GM21381 (cell line): ENCODE measurements at regions not wholly inside any gene's neighbourhood (a gene's known extent, or its start where the extent isn't known, plus 50 kb on each side); places are given as distances from the start of the nearest gene placed in this dataset.

ENCODE experiments used
- ATAC-seq: cut with Tn5 transposase; IDR thresholded peaks from one replicate; pipeline ENCODE4 v1.9.1; 2021; ENCODE audit warnings: mild to moderate bottlenecking, moderate library complexity; ENCODE audit not compliant: unreplicated experiment

DNA sequence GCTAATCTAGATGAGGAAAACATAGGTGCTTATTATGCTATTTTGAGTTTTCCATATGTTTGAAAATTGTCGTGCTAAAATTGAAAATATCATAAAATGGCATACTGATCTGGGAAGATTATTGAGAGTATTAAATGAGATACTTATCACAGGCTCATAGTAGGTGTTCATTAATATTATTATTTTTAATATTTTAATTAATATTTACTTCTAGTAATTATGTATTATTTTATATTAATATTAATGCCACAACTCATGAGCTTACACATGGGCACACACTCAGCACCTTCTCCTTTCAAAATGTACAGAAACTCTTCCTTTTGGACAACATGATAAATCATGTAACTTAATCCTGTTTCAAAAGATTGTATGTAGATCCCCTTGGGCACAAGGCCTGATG is 223.6 kb downstream of the RAB28 start:
- ATAC-seq, result no peak

DNA sequence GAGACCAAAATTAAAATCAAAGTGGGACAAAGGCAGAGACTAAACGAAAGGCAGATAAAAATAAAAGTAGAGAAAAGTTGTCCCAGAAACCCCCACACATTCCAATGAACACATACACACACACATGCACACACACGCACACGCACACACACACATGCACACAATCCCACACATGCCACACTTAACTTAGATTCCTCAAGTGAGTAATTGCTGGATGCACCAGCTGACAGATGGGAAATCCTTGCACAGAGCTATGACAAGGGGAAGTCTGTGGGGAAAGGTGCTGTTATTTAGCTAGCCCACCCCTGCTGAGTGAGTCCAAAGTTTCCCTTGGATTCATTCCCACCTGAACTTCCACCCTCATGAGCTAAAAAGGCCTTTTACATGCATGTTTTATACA is 233.9 kb downstream of the RAB28 start:
- ATAC-seq, result no peak

DNA sequence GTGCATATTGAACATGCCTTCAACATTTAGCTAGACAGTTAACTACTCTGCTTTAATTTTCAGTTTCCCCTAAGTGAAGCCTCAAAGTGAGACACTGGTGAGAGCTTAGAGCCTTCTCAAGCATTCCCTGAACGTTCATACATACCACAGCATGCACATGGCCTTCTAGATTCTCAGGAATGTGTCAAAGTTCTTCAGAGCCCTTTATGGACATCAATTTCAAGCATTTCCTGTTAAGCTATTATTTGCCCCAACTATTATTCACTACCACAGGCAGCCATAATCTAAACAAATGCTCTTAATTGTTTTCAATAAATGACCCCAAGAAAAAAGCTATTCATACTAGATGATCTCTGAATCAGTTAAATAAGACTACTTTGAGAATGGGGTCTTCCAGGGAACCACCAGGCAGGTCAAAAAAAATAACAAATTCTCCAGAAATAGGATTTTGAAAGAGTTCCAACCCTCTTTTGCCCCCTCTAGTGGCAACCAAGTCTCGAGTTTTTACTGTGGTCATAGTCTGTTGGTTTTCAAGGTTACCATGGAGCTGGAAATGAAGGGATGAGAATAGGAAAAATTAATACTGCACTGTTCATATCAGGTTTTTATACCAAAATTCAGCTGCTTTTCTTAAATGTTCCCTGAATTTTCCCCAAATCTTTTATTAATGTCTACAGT is 235.4 kb downstream of the RAB28 start:
- ATAC-seq, result no peak

DNA sequence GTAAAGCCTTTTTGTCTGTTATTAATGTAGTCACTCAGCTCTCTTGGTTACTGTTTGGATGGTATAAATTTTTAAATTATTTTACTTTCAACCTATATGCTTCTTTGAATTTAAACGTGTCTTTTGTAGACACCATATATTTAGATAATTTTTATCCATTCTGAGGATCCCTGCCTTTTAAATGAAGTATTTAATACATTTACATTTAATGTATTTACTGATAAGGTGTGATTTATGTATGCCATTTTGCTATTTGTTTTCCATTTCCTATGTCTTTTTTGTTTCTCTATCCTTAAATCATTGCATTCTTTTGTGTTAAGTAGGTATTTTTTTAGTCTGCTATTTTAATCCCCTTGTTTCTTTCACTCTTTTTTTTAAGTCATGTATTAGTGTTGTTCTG is 238.0 kb downstream of the RAB28 start:
- ATAC-seq, result no peak

DNA sequence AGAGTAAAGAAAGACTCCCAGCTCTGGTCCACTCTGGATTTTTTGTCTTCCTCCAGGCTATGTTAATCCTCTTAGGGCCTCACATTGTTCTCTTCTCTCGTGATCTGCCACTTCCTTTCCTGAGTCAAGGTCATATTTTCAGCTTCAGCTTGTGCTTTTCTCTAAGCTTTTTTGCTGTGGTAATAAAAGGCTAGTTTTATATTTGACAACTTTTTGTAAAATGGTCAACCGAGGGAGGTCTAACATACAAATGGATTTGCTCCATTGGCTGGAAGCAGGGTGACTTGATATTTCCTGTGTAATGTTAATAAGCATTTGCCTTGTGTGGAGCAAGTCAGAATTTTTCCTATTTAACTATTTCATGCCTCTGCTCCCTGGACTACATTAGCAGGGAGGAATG is 239.7 kb downstream of the RAB28 start:
- no peak for ATAC-seq

DNA sequence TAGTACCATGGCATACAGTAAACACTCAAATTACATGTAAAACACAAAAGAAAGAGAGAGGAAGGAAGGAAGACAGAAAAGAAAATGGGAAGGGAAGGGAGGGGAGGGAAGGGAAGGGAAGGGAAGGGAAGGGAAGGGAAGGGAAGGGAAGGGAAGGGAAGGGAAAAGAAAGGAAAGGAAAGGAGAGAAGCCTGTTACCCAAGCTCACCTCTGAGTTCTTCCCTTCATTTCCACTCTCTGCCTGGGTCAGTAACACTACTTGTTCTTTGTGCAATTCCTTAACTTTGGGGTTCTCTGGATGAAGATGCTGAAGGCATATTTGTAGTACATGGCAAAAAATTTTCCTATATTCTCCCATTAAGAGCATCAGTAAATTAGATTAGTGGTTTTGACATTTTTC is 241.0 kb downstream of the RAB28 start:
- ATAC-seq, result no peak

DNA sequence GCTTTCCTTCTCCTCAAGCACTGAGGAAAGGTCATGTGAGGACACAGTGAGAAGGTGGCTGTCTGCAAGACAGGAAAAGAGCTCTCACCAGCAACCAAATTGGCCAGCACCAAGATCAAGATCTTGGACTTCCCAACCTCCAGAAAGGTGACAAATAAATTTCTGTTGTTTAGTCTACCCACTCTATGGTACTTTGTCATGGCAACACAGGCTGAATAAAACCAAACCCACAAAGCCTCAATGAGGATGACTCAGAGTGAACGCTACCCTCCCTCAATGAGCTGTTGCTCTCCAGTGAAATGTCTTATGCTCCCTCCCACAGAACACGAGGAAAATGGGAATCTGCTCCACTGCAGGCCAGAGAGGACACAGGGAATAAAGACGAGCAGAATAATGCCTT is 244.1 kb downstream of the RAB28 start:
- no peak for ATAC-seq

DNA sequence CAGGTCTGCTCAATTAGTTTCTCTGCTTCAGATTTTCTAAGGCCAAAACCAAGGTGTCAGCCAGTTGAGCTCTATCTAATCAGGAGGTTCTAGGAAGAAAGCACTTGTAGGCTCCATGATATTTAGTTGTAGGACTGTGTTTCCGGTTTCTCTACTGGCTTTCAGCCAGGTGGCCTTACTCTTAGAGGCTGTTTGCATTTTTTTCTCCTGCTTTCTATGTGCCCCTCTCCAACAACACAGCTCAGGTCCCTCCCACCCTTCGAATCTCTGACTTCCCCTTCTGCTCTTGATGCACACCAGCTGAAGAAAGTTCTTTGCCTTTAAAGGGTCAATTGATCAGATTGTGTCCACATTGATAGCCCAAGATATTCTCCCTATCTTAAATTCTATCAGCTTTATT is 245.2 kb downstream of the RAB28 start:
- no peak for ATAC-seq

DNA sequence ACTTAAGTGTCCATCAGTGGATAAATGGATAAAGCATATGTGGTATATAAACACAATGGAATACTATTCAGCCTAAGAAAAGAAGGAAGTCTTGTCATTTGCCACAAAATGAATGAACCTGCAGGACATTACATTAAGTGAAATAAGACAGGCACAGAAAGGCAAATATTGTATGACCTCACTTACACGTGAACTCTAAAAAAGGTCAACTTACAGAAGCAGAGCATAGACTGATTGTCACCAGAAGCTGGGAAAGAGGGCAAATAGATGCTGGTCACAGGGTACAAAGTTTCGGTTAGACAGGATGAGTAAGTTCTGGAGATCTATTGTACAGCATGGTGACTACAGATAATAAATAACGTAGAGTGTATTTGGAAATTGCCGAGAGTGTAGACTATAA is 247.7 kb downstream of the RAB28 start:
- no peak for ATAC-seq

DNA sequence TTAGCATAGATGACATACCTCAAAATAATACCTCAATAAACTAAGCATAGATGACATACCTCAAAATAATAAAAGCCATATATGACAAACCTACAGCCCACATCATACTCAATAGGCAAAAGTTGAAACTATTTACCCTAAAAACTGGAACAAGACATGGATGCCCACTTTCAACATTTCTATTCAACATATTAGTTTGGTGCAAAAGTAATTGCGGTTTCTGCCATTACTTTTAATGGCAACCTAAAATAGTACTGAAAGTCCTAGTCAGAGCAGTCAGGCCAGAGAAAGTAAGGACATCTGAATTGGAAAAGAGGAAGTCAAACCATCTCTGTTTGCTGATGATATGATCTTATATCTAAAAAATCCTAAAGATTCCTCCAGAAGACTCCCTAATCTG is 250.4 kb downstream of the RAB28 start:
- ATAC-seq, result no peak

DNA sequence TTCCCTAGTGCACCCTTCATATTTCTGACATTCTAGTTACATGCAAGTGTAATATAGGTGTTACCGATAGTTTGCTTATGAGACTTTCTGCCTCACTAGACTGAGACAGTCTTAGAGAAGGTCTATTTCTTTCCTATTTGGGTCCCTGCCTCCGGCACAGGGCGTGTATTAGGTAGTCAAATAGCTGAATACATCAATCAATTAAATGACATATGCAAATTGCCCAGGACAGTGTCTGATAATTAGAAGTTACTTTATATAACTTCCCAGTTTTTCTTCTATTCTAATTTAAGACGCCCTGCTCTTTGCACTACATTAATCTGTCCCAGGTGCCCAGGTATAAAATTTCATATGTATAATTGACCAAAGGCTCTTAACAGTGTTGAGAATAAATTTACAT is 264.2 kb downstream of the RAB28 start:
- no peak for ATAC-seq

DNA sequence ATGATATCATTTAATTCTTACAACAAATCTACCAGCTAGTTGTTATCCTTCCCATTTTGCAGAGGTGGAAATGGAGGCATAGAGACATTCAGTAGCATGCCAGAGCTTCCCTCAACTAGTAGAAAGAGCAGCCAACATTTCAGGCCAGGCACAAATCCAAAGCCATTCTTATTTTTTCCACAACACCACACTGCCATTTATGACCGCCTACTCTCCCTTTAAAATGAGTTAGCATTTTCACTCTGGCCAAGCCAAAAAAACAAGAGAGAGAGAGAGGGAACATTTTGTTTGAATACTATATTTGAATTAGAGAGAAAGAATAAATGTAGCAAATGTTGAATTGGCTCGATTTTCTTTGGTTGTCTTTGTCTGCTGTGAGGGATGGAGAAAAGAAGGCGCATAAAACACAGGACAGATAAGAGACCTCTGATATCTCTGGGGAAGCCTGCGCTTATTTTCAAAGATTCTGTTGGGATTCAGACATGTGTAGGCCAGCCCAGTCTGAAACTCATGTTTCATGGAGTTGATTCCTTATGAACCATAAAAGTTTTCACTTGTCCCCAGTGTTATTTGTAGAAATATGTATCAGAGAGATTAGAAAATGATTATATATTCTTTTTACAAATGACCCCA is 265.7 kb downstream of the RAB28 start:
- ATAC-seq, result no peak

DNA sequence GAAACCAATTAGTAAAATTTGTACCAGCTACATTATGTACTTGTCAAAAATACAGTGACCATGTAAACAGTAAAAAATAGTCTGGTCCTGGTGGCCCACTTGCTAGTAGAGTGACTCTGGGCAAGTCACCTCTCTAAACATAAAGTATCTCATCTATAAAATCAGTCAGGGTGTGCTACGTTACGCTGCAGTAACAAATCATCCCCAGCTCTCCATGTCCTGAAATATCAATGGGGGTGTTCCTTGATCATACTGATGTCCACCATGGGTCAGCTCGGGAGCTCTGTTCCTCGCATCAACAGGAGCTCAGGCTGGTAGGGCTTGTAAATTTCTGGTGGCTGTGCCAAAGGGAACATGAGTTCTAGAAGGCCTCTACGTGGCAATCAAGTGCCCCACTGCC is 268.6 kb downstream of the RAB28 start:
- ATAC-seq, result no peak

DNA sequence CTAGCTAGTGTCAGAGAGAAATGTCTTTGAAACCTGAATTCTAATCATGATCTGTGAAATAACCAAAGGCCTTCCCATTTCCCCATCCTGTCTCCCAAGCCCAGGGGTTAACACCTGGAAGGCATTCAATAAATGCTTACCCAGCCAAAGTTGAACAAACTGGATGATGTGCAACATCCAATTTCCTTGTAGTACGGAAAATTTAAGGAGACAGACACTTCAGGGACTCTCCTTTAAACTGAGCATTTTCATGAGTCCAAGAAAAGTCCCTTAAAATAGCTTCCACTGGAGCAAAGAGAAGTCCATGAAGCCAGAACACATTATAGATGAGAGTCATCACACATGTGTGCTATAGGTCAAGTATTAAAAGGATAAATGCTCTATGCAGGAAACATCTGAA is 271.2 kb downstream of the RAB28 start:
- no peak for ATAC-seq

DNA sequence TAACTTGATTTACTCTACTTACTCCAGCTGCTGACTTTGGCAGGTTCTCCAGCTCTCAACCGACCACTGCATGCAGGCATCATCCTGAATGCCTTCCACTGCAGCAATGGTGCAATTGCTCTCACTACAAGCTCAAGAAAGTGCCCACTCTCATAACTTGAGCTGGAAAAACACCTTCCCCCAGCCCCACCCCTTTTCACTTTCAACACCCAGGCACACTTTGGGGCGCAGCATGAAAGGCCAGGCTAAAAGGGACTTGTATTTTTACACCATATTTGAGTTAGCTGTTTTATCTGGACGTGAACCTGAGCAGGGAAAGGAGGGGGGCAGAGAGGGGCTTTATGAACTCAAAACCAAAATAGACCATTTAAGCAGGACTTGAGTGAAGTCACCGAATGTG is 274.5 kb downstream of the RAB28 start:
- ATAC-seq, result no peak

DNA sequence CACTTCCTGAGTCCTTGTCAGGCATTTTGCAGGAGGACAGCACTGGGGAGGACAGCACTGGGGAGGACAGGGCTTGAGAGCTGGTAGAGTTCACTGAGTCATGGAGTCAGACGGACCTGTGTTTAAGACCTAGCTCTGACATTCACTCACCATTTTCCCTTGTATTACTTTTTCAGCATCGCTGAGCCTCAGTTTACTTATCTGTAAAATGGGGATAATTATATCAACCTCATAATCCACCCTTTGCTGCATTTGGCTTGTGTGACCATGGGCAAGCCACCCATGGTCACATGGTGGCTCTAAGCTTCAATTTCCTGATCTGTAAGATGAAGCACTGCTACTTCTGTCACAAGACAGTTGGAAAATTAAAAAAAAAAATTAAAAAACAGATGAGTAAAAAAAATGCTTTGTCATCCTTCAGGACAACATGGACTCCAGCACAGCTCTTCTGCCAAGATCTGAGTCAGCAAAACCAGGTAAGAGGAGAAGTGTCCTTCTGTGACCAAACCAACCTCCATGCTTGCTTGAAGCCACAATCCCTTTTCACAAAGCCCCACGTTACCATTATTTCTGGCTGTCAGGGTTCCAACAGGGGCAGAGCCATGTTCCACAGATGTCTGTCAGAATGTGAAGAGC is 275.5 kb downstream of the RAB28 start:
- ATAC-seq, result no peak

DNA sequence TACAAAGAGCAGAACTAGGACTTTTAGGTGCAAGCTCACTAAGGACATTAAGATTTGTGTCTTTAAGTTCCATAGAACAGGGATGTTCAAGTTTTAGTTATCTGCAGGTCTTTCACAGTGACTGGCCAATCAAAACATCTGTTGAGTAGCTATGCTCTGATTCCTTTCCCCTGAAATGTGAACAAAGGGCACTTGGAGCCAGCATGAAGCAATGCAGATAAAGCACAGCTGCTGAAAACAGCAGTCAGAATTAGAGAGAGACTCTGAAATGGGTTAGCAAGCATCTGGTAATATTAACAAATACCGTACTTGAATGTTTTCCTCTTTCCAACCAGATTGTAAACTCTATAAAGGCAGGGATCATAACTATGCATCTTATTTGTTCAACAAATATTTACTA is 276.9 kb downstream of the RAB28 start:
- no peak for ATAC-seq

DNA sequence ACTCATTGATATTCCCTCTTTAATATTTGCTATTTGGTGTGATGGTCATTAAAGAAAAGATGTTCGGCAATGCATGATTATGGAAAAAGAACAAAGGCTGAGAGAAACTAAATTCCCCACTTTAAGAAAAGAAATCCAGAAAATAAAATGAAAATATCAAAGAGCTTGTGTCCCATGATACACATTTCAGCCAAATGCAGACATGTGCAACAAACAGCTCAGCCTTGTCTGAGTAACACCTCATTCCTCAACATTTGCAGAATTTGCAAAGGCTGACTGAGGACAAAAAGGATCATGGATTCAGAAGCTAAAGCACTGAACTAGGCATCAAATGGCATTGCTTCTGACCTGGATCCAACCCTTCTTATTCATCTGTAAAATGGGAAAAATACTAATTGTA is 281.0 kb downstream of the RAB28 start:
- ATAC-seq, result no peak

DNA sequence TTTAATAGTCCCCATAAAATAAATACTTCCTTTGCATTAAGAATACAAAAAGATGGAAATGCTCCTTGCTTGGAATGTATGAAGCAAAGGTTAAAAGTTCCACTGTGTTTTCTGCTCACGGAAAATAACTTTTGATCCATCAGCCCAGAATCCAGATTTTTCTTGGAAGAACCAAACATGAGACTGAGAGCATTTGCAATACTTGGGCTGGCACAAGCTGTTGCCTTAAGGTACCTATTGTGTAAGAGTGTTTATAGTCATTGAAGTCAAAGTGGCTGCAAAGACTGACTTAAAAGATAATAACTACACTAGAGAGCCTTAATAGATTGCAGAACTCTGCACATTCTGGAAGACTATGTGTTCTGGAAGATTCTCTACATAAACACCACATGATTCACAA is 281.4 kb downstream of the RAB28 start:
- no peak for ATAC-seq

DNA sequence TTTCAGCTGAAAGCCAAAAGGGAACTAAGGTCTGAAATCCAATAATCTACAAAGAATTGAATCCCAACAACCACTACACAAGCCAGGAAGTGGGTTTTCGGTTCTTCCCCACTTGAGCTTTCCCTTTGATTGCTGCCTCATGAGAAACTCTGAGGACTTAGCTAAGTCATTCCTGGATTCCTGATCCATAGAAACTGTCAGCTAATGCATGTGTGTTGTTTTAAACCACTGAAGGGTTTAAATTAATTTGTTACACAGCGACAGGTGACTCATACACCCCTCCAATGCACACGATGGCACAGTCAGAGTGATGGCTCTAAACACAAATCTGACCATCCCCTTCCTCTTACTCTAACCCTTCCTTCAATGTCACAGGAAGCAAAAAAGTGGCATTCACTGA is 282.9 kb downstream of the RAB28 start:
- ATAC-seq, result no peak

DNA sequence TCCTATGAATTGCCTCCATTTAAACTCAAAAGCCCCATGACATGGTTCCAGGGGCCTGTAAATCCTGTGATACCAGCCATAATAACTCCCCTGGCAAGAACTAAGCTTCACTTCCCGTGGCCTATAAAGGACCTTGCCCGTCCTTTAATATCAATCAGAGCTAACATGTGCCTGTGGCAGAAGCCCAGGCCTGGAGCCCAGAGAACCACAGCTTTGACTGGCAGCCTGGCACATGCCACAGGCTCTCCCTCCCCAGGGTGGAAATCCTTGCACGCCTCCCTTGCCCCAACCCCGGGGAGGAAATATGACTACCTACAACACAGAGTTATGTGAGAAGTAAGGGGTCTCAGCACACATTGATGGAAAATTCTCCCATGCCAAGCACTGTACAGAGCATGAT is 287.4 kb downstream of the RAB28 start:
- no peak for ATAC-seq

DNA sequence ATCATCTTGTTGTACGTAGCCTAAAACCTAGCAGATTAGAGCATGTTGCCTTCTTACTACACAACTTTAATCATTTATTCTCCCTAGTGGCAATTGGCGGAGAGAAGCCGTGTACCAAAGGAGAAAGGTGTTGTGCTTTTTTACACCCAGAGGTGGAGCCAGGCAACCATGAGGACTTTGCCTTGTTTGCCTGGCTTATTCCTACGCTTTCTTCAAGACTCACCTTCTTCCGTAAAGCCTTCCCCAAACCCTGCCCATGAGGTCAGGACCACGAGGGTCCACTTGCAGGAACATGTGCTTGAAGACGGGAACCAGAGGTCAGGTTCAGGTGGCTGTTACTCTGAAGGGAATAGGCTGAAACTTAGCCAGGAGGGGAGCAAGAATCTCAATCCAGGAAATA is 290.5 kb downstream of the RAB28 start:
- no peak for ATAC-seq
